A673 (cell line): ENCODE measurements at regions not wholly inside any gene's neighbourhood (a gene's known extent, or its start where the extent isn't known, plus 50 kb on each side); places are given as distances from the start of the nearest gene placed in this dataset.
A peak's percentile ranks its signal among the peaks of the same experiment; 100 is the strongest.

Experiments used
- BruUV-seq: library from RNA; stranded (reverse); fragments of 400-500 nt; replicated peaks from 2 replicates; lab custom pipeline; 2021; lab: Mats Ljungman, UMichigan
- CTCF ChIA-PET: fragments of 300-600 bp; sonication (Branson Sonifier 250); formaldehyde crosslinking; loops from one replicate; lab custom pipeline; 2022; ENCODE audit warnings: antibody characterized with exemption; lab: Charles Lee
- POLR2A ChIA-PET: fragments of 300-600 bp; sonication (Branson Sonifier 250); formaldehyde crosslinking; loops from one replicate; lab custom pipeline; 2022; ENCODE audit warnings: antibody characterized with exemption; ENCODE audit not compliant: low non-redundant PET; lab: Charles Lee
- DNase-seq: peaks from one replicate; pipeline ENCODE4 v3.0.0-alpha.2; 2015; ENCODE audit warnings: low spot score
- H3K27ac ChIP-seq: fragments of 200-600 bp; sonication (generic); 2 replicates; pipeline ENCODE4 v1.5.1; 2016; ENCODE audit warnings: mixed run types, low read depth, mild to moderate bottlenecking, mixed read lengths, antibody characterized with exemption, low read length; ENCODE audit not compliant: poor library complexity, severe bottlenecking
- H3K27me3 ChIP-seq: fragments of 200-600 bp; sonication (generic); replicated peaks from 2 replicates; pipeline ENCODE4 v1.6.1; 2017; ENCODE audit warnings: mixed run types, low read depth, mild to moderate bottlenecking, mixed read lengths, antibody characterized with exemption, low read length; ENCODE audit not compliant: insufficient read depth, poor library complexity
- H3K36me3 ChIP-seq: fragments of 200-600 bp; sonication (generic); 2 replicates; pipeline ENCODE4 v1.6.1; 2016; ENCODE audit warnings: mixed run types, mild to moderate bottlenecking, mixed read lengths, antibody characterized with exemption, low read length; ENCODE audit not compliant: insufficient read depth, poor library complexity, severe bottlenecking
- H3K4me1 ChIP-seq: fragments of 200-600 bp; sonication (generic); 2 replicates; pipeline ENCODE4 v1.6.1; 2017; ENCODE audit warnings: mixed run types, mild to moderate bottlenecking, mixed read lengths, antibody characterized with exemption, low read length; ENCODE audit not compliant: insufficient read depth, poor library complexity, severe bottlenecking
- H3K4me3 ChIP-seq: fragments of 200-600 bp; sonication (generic); 2 replicates; pipeline ENCODE4 v1.5.1; 2016; ENCODE audit warnings: low read depth, mixed run types, mild to moderate bottlenecking, mixed read lengths, low read length; ENCODE audit not compliant: poor library complexity, severe bottlenecking
- H3K9me3 ChIP-seq: fragments of 200-600 bp; sonication (generic); 2 replicates; pipeline ENCODE4 v1.6.1; 2016; ENCODE audit warnings: mixed run types, low read depth, mild to moderate bottlenecking, mixed read lengths, antibody characterized with exemption, low read length; ENCODE audit not compliant: poor library complexity, severe bottlenecking
- CTCF ChIP-seq: fragments of 300-800, 200-600 bp; sonication (generic); conservative IDR thresholded peaks from 2 replicates; pipeline ENCODE4 v1.5.1; 2017; ENCODE audit warnings: low read depth, mild to moderate bottlenecking, antibody characterized with exemption, low read length, moderate library complexity, mixed read lengths
- EZH2 ChIP-seq: fragments of 200-600 bp; sonication (generic); IDR thresholded peaks from 2 replicates; pipeline ENCODE4 v1.6.1; 2017; ENCODE audit warnings: borderline replicate concordance, low read depth, mild to moderate bottlenecking, mixed read lengths, antibody characterized with exemption, low read length; ENCODE audit not compliant: poor library complexity, severe bottlenecking
- intact Hi-C: fragments of 100-400 bp; cut with micrococcal nuclease; formaldehyde crosslinking; loops from one replicate; pipeline ENCODE4 v1.10.0; 2022; ENCODE audit not compliant: unreplicated experiment

GRCh38 chr14:25394791-25395391, 344.9 kb upstream of the STXBP6 start:
- Histone ChIP-seq H3K27ac (peak overlapping the region; percentile 78), H3K36me3 (no peaks in the 10 kb centered on the region), H3K27me3 (no peaks in the 10 kb centered on the region), H3K4me3 (peak overlapping the region; percentile 19), H3K9me3 (no peaks in the 10 kb centered on the region), H3K4me1 (peaks cover 30% of the 10 kb centered on the region)
- intact Hi-C loops = loop anchor here (1.0 kb wide), 1 partner anchor 105 kb away; no protein-coding TSS in a partner anchor
- TF ChIP-seq CTCF (no peak), EZH2 (no peak)
- ChIA-PET POLR2A (no interaction called here), CTCF (interaction anchor here (1.2 kb wide), 1 partner anchor 14 kb away, joined by 4 read pairs; no protein-coding TSS in a partner anchor)
- DNase-seq = peak; percentile 90
- no TSS peak for BruUV-seq

- ChIA-PET POLR2A (no interaction called here), CTCF (no interaction called here)
- Histone ChIP-seq H3K4me1 (peaks cover 30% of the 10 kb centered on the region), H3K36me3 (no peaks in the 10 kb centered on the region), H3K9me3 (no peaks in the 10 kb centered on the region), H3K27ac (peak overlapping the region; percentile 78), H3K4me3 (peak overlapping the region; percentile 19), H3K27me3 (no peaks in the 10 kb centered on the region)
- TF ChIP-seq CTCF (no peak), EZH2 (no peak)
- TSS peak; percentile 91 for BruUV-seq
- DNase-seq = peak; percentile 65
- intact Hi-C loops = no loop called here
Measured at GRCh38 chr14:25394356-25394755, 344.4 kb upstream of the STXBP6 start.

GRCh38 chr14:25389948-25390347, 340.0 kb upstream of the STXBP6 start:
- Histone ChIP-seq H3K27me3 (no peaks in the 10 kb centered on the region), H3K4me3 (no peak overlapping the region), H3K36me3 (no peaks in the 10 kb centered on the region), H3K9me3 (peaks cover 4% of the 10 kb centered on the region), H3K27ac (no peak overlapping the region), H3K4me1 (peaks cover 5% of the 10 kb centered on the region)
- ChIA-PET POLR2A (no interaction called here), CTCF (no interaction called here)
- intact Hi-C loops = no loop called here
- no peak for TF ChIP-seq EZH2
- no peak for TF ChIP-seq CTCF
- no TSS peak for BruUV-seq
- no peak for DNase-seq
